GM23338 (cell line): ENCODE measurements at regions not wholly inside any gene's neighbourhood (a gene's known extent, or its start where the extent isn't known, plus 50 kb on each side); places are given as distances from the start of the nearest gene placed in this dataset.
A peak's percentile ranks its signal among the peaks of the same experiment; 100 is the strongest.

Experiments
- ATAC-seq: fragments of 200-7000 bp; cut with Tn5 transposase; 3 replicates; pipeline ENCODE4 v1.9.1; 2020
- DNase-seq: peaks from one replicate; pipeline ENCODE4 v3.0.0-alpha.2; 2015; ENCODE audit warnings: low spot score
- H2AFZ ChIP-seq: fragments of 200-600 bp; sonication (generic); 2 replicates; pipeline ENCODE4 v1.8.0; 2016; ENCODE audit warnings: antibody characterized with exemption, mild to moderate bottlenecking, moderate library complexity
- H3F3A ChIP-seq: fragments of 200-600 bp; sonication (generic); replicated peaks from 2 replicates; pipeline ENCODE4 v1.8.0; 2017; ENCODE audit warnings: antibody characterized with exemption, mixed run types, low read depth
- H3K27ac ChIP-seq: fragments of 200-600 bp; sonication (generic); 2 replicates; pipeline ENCODE4 v1.6.1; 2016; ENCODE audit warnings: low read depth
- H3K27me3 ChIP-seq: fragments of 200-600 bp; sonication (generic); 2 replicates; pipeline ENCODE4 v1.8.0; 2016; ENCODE audit warnings: mild to moderate bottlenecking, mixed run types, moderate library complexity; ENCODE audit not compliant: insufficient read depth
- H3K36me3 ChIP-seq: fragments of 200-600 bp; sonication (generic); 2 replicates; pipeline ENCODE4 v1.8.0; 2016; ENCODE audit warnings: mild to moderate bottlenecking; ENCODE audit not compliant: insufficient read depth
- H3K4me1 ChIP-seq: fragments of 200-600 bp; sonication (generic); 2 replicates; pipeline ENCODE4 v1.8.0; 2016; ENCODE audit warnings: mild to moderate bottlenecking, moderate library complexity; ENCODE audit not compliant: insufficient read depth
- H3K4me2 ChIP-seq: fragments of 200-600 bp; sonication (generic); 2 replicates; pipeline ENCODE4 v1.7.1; 2017; ENCODE audit warnings: mixed run types
- H3K4me3 ChIP-seq: fragments of 200-600 bp; sonication (generic); 2 replicates; pipeline ENCODE4 v1.6.1; 2016; ENCODE audit warnings: mixed run types
- H3K79me2 ChIP-seq: fragments of 200-600 bp; sonication (generic); replicated peaks from 2 replicates; pipeline ENCODE4 v1.8.0; 2017; ENCODE audit warnings: mild to moderate bottlenecking; ENCODE audit not compliant: insufficient read depth
- H3K9me2 ChIP-seq: fragments of 200-600 bp; sonication (generic); 2 replicates; pipeline ENCODE4 v1.8.0; 2017; ENCODE audit not compliant: insufficient read depth
- H4K20me1 ChIP-seq: fragments of 200-600 bp; sonication (generic); replicated peaks from 2 replicates; pipeline ENCODE4 v1.8.0; 2017; ENCODE audit warnings: mild to moderate bottlenecking; ENCODE audit not compliant: insufficient read depth
- H3K27ac Mint-ChIP-seq: 2 replicates; pipeline ENCODE4 v1.8.0; 2020; ENCODE audit warnings: inconsistent platforms, mild to moderate bottlenecking, moderate library complexity, mixed read lengths
- H3K27me3 Mint-ChIP-seq: 3 replicates; pipeline ENCODE4 v1.8.0; 2022; ENCODE audit warnings: low read depth, mild to moderate bottlenecking, moderate library complexity, mixed read lengths, inconsistent platforms; ENCODE audit not compliant: insufficient read depth, poor library complexity
- H3K36me3 Mint-ChIP-seq: 3 replicates; pipeline ENCODE4 v1.8.0; 2021; ENCODE audit warnings: low read depth, mild to moderate bottlenecking, inconsistent platforms, moderate library complexity, mixed read lengths
- H3K4me1 Mint-ChIP-seq: 3 replicates; pipeline ENCODE4 v1.8.0; 2020; ENCODE audit warnings: mild to moderate bottlenecking, inconsistent platforms, mixed read lengths
- H3K4me3 Mint-ChIP-seq: 3 replicates; pipeline ENCODE4 v1.8.0; 2021; ENCODE audit warnings: moderate library complexity, mild to moderate bottlenecking, inconsistent platforms, mixed read lengths
- H3K9me3 Mint-ChIP-seq: 3 replicates; pipeline ENCODE4 v1.8.0; 2020; ENCODE audit warnings: moderate library complexity, mild to moderate bottlenecking, inconsistent platforms, mixed read lengths
- EZH2 ChIP-seq: fragments of 200-600 bp; sonication (generic); IDR thresholded peaks from one replicate; pipeline ENCODE4 v1.8.0; 2017; ENCODE audit warnings: antibody characterized with exemption, mild to moderate bottlenecking, low read depth; ENCODE audit not compliant: unreplicated experiment
- POLR2AphosphoS5 ChIP-seq: IDR thresholded peaks from 2 replicates; pipeline ENCODE4 v1.6.1; 2016; ENCODE audit warnings: antibody characterized with exemption, low read depth
- STAT1 ChIP-seq: IDR thresholded peaks from one replicate; pipeline ENCODE4 v1.6.1; 2016; ENCODE audit warnings: antibody characterized with exemption; ENCODE audit not compliant: unreplicated experiment
- ZNF114 ChIP-seq: fragments of 250-450 bp; sonication (Bioruptor Pico); IDR thresholded peaks from 2 replicates; pipeline ENCODE4 v1.5.0; 2020; ENCODE audit warnings: mild to moderate bottlenecking, moderate library complexity
- ZNF331 ChIP-seq: fragments of 250-450 bp; sonication (Bioruptor Pico); IDR thresholded peaks from 2 replicates; pipeline ENCODE4 v1.5.0; 2020; ENCODE audit warnings: low read depth, mild to moderate bottlenecking, moderate library complexity
- TF ChIP-seq, protein P1 (sequence below): fragments of 250-450 bp; sonication (Bioruptor Pico); IDR thresholded peaks from 2 replicates; pipeline ENCODE4 v1.5.0; 2020; ENCODE audit warnings: mild to moderate bottlenecking, moderate library complexity
- TF ChIP-seq, protein P2 (sequence below), 2 experiments: fragments of 200-600 bp in 1 of 2; sonication (generic) in 1 of 2; conservative IDR thresholded peaks; 2 replicates each; pipeline versions ENCODE4 v1.5.1 to v1.6.1; 2016 to 2017; ENCODE audit warnings: antibody characterized with exemption in 2 of 2, low read depth in 2 of 2, mild to moderate bottlenecking in 2 of 2, moderate library complexity in 1 of 2
- TF ChIP-seq, protein P3 (sequence below): IDR thresholded peaks from 2 replicates; pipeline ENCODE4 v1.6.1; 2016; ENCODE audit warnings: antibody characterized with exemption

DNA sequence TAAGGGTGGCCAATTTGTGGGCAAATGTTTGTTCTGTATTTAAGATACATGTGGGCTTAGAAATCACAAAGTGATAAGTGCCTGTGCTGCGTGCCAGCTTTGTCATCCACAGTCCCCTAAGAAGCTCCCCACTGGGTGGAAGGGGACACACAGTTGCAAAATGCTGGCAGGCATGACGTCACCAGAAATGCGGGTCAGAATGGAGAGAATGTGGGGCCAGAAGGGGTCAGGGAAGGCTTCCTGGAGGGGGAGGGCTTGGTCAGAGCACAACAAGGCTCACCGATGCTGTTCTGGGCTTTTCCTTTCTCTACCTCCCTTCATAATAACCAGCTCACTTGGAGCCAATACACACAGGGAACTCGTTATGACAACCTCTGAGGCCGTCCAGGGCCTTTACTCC, 207.3 kb downstream of the URI1 start (continued):
- TF ChIP-seq, protein P1, sequence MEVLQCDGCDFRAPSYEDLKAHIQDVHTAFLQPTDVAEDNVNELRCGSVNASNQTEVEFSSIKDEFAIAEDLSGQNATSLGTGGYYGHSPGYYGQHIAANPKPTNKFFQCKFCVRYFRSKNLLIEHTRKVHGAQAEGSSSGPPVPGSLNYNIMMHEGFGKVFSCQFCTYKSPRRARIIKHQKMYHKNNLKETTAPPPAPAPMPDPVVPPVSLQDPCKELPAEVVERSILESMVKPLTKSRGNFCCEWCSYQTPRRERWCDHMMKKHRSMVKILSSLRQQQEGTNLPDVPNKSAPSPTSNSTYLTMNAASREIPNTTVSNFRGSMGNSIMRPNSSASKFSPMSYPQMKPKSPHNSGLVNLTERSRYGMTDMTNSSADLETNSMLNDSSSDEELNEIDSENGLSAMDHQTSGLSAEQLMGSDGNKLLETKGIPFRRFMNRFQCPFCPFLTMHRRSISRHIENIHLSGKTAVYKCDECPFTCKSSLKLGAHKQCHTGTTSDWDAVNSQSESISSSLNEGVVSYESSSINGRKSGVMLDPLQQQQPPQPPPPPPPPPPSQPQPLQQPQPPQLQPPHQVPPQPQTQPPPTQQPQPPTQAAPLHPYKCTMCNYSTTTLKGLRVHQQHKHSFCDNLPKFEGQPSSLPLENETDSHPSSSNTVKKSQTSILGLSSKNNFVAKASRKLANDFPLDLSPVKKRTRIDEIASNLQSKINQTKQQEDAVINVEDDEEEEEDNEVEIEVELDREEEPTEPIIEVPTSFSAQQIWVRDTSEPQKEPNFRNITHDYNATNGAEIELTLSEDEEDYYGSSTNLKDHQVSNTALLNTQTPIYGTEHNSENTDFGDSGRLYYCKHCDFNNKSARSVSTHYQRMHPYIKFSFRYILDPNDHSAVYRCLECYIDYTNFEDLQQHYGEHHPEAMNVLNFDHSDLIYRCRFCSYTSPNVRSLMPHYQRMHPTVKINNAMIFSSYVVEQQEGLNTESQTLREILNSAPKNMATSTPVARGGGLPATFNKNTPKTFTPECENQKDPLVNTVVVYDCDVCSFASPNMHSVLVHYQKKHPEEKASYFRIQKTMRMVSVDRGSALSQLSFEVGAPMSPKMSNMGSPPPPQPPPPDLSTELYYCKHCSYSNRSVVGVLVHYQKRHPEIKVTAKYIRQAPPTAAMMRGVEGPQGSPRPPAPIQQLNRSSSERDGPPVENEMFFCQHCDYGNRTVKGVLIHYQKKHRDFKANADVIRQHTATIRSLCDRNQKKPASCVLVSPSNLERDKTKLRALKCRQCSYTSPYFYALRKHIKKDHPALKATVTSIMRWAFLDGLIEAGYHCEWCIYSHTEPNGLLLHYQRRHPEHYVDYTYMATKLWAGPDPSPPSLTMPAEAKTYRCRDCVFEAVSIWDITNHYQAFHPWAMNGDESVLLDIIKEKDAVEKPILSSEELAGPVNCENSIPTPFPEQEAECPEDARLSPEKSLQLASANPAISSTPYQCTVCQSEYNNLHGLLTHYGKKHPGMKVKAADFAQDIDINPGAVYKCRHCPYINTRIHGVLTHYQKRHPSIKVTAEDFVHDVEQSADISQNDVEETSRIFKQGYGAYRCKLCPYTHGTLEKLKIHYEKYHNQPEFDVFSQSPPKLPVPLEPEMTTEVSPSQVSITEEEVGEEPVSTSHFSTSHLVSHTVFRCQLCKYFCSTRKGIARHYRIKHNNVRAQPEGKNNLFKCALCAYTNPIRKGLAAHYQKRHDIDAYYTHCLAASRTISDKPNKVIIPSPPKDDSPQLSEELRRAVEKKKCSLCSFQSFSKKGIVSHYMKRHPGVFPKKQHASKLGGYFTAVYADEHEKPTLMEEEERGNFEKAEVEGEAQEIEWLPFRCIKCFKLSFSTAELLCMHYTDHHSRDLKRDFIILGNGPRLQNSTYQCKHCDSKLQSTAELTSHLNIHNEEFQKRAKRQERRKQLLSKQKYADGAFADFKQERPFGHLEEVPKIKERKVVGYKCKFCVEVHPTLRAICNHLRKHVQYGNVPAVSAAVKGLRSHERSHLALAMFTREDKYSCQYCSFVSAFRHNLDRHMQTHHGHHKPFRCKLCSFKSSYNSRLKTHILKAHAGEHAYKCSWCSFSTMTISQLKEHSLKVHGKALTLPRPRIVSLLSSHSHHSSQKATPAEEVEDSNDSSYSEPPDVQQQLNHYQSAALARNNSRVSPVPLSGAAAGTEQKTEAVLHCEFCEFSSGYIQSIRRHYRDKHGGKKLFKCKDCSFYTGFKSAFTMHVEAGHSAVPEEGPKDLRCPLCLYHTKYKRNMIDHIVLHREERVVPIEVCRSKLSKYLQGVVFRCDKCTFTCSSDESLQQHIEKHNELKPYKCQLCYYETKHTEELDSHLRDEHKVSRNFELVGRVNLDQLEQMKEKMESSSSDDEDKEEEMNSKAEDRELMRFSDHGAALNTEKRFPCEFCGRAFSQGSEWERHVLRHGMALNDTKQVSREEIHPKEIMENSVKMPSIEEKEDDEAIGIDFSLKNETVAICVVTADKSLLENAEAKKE (CRISPR knock-in tag) = no peak

DNA sequence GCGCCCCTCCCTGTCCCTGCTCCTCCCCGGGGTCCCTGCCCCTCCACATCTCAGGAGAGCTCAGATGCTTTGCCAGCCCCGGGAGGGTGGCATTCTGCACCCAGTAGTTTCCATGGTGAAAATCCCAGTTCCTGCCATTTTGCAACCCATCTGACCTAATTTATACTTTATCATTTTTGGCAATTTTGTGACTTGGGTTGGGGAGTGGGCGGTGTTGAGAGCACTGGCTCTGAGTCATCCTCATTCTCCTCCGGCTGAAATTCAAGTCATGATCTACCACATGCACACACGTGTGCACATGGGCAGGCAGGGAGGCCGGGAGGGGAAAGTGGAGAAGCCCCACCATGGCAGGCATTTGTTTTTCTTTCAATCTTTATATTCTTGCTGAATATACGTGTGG, 208.6 kb downstream of the URI1 start:
- no peaks in the 10 kb centered on the region for H3K9me3 Mint-ChIP-seq
- H2AFZ ChIP-seq = no peak overlapping the region
- no peak overlapping the region for H3K27ac ChIP-seq
- H3K36me3 ChIP-seq = no peaks in the 10 kb centered on the region
- H3K36me3 Mint-ChIP-seq = no peaks in the 10 kb centered on the region
- no peaks in the 10 kb centered on the region for H3K4me1 ChIP-seq
- H3K27ac Mint-ChIP-seq = peak overlapping the region; percentile 68; the same call in 1 of the 2 replicates
- DNase-seq (no peak), ATAC-seq (no peak)
- H3K79me2 ChIP-seq = no peaks in the 10 kb centered on the region
- no peaks in the 10 kb centered on the region for H4K20me1 ChIP-seq
- no peaks in the 10 kb centered on the region for H3K27me3 ChIP-seq
- no peaks in the 10 kb centered on the region for H3K4me1 Mint-ChIP-seq
- H3K4me2 ChIP-seq = no peak overlapping the region
- H3K27me3 Mint-ChIP-seq = peaks cover 9% of the 10 kb centered on the region
- H3K9me2 ChIP-seq = no peaks in the 10 kb centered on the region
- H3F3A ChIP-seq = no peaks in the 10 kb centered on the region
- H3K4me3 ChIP-seq = no peak overlapping the region
- H3K4me3 Mint-ChIP-seq = no peak overlapping the region
- no peak for TF ChIP-seq EZH2
- TF ChIP-seq ZNF331 (CRISPR knock-in tag) = no peak
- TF ChIP-seq, protein P2, sequence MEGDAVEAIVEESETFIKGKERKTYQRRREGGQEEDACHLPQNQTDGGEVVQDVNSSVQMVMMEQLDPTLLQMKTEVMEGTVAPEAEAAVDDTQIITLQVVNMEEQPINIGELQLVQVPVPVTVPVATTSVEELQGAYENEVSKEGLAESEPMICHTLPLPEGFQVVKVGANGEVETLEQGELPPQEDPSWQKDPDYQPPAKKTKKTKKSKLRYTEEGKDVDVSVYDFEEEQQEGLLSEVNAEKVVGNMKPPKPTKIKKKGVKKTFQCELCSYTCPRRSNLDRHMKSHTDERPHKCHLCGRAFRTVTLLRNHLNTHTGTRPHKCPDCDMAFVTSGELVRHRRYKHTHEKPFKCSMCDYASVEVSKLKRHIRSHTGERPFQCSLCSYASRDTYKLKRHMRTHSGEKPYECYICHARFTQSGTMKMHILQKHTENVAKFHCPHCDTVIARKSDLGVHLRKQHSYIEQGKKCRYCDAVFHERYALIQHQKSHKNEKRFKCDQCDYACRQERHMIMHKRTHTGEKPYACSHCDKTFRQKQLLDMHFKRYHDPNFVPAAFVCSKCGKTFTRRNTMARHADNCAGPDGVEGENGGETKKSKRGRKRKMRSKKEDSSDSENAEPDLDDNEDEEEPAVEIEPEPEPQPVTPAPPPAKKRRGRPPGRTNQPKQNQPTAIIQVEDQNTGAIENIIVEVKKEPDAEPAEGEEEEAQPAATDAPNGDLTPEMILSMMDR (conservative IDR thresholded peaks at IDR 0.05; ENCODE audit: low read depth in 2 of 2) = no peak
- no peak for TF ChIP-seq STAT1
- TF ChIP-seq, protein P3, sequence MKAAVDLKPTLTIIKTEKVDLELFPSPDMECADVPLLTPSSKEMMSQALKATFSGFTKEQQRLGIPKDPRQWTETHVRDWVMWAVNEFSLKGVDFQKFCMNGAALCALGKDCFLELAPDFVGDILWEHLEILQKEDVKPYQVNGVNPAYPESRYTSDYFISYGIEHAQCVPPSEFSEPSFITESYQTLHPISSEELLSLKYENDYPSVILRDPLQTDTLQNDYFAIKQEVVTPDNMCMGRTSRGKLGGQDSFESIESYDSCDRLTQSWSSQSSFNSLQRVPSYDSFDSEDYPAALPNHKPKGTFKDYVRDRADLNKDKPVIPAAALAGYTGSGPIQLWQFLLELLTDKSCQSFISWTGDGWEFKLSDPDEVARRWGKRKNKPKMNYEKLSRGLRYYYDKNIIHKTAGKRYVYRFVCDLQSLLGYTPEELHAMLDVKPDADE = no peak
- TF ChIP-seq POLR2AphosphoS5 = no peak
- TF ChIP-seq ZNF114 = no peak
